ENCODE measurements at regions not wholly inside any gene's neighbourhood (a gene's known extent, or its start where the extent isn't known, plus 50 kb on each side); places are given as distances from the start of the nearest gene placed in this dataset.

DNA sequence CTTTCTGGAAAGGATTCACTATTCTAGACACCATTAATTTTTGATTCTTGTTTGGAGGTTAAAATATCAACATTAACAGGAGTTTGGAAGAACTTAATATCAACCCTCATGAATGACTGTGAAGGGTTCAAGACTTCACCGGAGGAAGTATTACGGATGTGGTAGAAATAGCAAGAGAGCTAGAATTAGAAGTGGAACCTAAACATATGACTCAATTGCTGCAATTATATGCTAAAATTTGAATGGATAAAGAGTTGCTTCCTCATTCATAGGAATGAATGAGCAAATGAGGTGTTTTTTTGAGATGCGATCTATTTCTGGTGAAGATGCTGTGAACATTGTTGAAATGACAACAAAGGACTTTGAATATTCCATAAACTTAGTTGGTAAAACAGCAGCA is 77.9 kb upstream of the TNFSF4 start:
- TF ChIP-seq, protein P1, sequence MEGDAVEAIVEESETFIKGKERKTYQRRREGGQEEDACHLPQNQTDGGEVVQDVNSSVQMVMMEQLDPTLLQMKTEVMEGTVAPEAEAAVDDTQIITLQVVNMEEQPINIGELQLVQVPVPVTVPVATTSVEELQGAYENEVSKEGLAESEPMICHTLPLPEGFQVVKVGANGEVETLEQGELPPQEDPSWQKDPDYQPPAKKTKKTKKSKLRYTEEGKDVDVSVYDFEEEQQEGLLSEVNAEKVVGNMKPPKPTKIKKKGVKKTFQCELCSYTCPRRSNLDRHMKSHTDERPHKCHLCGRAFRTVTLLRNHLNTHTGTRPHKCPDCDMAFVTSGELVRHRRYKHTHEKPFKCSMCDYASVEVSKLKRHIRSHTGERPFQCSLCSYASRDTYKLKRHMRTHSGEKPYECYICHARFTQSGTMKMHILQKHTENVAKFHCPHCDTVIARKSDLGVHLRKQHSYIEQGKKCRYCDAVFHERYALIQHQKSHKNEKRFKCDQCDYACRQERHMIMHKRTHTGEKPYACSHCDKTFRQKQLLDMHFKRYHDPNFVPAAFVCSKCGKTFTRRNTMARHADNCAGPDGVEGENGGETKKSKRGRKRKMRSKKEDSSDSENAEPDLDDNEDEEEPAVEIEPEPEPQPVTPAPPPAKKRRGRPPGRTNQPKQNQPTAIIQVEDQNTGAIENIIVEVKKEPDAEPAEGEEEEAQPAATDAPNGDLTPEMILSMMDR (IDR thresholded peaks at IDR 0.05) = no peak
- TF ChIP-seq POLR2A (IDR thresholded peaks at IDR 0.05) = no peak
